ENCODE measurements at regions not wholly inside any gene's neighbourhood (a gene's known extent, or its start where the extent isn't known, plus 50 kb on each side); places are given as distances from the start of the nearest gene placed in this dataset.

- DNase-seq (ENCODE audit: low spot score) = no peak
Measured at GRCh38 chr18:6607343-6607742, 122.2 kb upstream of the ARHGAP28 start.

GRCh38 chr18:6609666-6610264 is 119.8 kb upstream of the ARHGAP28 start:
- no peak for DNase-seq (ENCODE audit: low spot score)

- DNase-seq (ENCODE audit: low spot score) = no peak
Measured at GRCh38 chr18:6610466-6610865, 119.0 kb upstream of the ARHGAP28 start.

- DNase-seq (ENCODE audit: low spot score) = no peak
Measured at GRCh38 chr18:6613581-6613980, 115.9 kb upstream of the ARHGAP28 start.

- no peak for DNase-seq (ENCODE audit: low spot score)
Measured at GRCh38 chr18:6614952-6615351, 114.6 kb upstream of the ARHGAP28 start.

GRCh38 chr18:6616981-6617380 is 112.5 kb upstream of the ARHGAP28 start:
- DNase-seq (ENCODE audit: low spot score) = no peak

GRCh38 chr18:6621437-6621836 is 108.1 kb upstream of the ARHGAP28 start:
- DNase-seq (ENCODE audit: low spot score) = no peak

- no peak for DNase-seq (ENCODE audit: low spot score)
Measured at GRCh38 chr18:6623278-6623677, 106.2 kb upstream of the ARHGAP28 start.

- no peak for DNase-seq (ENCODE audit: low spot score)
Measured at GRCh38 chr18:6624271-6624660, 105.2 kb upstream of the ARHGAP28 start.

GRCh38 chr18:6624661-6625311 is 104.7 kb upstream of the ARHGAP28 start:
- DNase-seq (ENCODE audit: low spot score) = no peak

GRCh38 chr18:6625481-6625880 is 104.0 kb upstream of the ARHGAP28 start:
- DNase-seq (ENCODE audit: low spot score) = no peak

GRCh38 chr18:6626457-6626856 is 103.1 kb upstream of the ARHGAP28 start:
- DNase-seq (ENCODE audit: low spot score) = no peak

GRCh38 chr18:6627645-6628044 is 101.9 kb upstream of the ARHGAP28 start:
- DNase-seq (ENCODE audit: low spot score) = no peak

GRCh38 chr18:6628187-6628586 is 101.3 kb upstream of the ARHGAP28 start:
- DNase-seq (ENCODE audit: low spot score) = no peak

GRCh38 chr18:6629635-6630140 is 99.8 kb upstream of the ARHGAP28 start:
- DNase-seq (ENCODE audit: low spot score) = no peak

- no peak for DNase-seq (ENCODE audit: low spot score)
Measured at GRCh38 chr18:6633310-6633709, 96.2 kb upstream of the ARHGAP28 start.

GRCh38 chr18:6636091-6636490 is 93.4 kb upstream of the ARHGAP28 start:
- DNase-seq (ENCODE audit: low spot score) = no peak

- DNase-seq (ENCODE audit: low spot score) = no peak
Measured at GRCh38 chr18:6638447-6638846, 91.1 kb upstream of the ARHGAP28 start.

GRCh38 chr18:6639305-6639704 is 90.2 kb upstream of the ARHGAP28 start:
- no peak for DNase-seq (ENCODE audit: low spot score)

- no peak for DNase-seq (ENCODE audit: low spot score)
Measured at GRCh38 chr18:6644836-6645627, 84.5 kb upstream of the ARHGAP28 start.

- DNase-seq (ENCODE audit: low spot score) = peak; percentile 13
Measured at GRCh38 chr18:6646801-6647200, 82.7 kb upstream of the ARHGAP28 start.

GRCh38 chr18:6648581-6648980 is 80.9 kb upstream of the ARHGAP28 start:
- DNase-seq (ENCODE audit: low spot score) = no peak
